NCI-H2029 treated with DMSO at 0.1 percent for 48 hours (cell line): ENCODE measurements at regions not wholly inside any gene's neighbourhood (a gene's known extent, or its start where the extent isn't known, plus 50 kb on each side); places are given as distances from the start of the nearest gene placed in this dataset.

Experiments
- DNase-seq: peaks from one replicate; lab custom pipeline; 2025; lab: John Stamatoyannopoulos, UW

DNA sequence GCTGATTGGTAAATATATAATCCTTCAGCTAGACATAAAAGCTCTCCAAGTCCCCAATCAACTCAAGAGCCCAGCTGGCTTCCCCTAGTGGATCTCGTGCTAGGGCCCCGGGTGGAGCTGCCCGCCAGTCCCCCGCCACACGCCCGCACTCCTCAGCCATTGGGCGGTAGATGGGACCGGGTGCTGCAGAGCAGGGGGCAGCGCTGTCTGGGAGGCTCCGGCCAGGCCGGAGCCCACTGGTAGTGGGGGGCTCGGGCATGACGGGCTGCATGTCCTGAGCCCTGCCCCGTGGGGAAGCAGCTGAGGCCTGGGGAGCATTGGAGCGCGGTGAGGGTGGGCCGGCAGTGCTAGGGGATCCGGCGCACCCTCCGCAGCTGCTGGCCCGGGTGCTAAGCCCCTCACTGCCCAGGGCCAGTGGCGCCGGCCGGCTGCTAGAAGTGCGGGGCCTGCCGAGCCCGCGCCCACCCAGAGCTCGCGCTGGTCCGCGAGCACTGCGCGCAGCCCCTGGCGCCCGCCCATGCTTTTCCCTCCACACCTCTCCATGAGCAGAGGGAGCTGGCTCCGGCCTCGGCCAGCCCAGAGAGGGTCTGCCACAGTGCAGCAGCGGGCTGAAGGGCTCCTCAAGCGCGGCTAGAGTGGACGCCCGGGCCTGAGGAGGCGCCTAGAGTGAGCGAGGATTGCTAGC, 1680.6 kb upstream of the RAG2 start:
- no peak for DNase-seq

DNA sequence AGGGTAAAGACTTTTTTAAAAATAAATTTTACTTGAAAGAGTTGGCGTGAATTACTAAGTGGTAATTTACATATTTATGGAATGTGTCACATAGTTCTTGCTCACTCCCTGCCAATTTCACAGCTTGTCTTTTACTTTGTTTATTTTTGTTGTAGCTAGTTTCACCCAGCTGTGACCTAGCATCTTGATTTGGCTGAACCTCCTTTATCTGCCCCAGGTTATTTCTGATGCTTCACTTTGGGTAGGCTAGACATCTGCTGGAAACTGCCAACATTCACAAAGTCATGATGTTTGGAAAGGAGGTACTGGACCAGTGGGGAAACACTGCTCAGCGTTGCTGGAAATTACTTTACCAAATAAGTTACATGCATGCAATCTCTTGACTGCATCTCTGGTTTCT, 1676.0 kb upstream of the RAG2 start:
- no peak for DNase-seq

DNA sequence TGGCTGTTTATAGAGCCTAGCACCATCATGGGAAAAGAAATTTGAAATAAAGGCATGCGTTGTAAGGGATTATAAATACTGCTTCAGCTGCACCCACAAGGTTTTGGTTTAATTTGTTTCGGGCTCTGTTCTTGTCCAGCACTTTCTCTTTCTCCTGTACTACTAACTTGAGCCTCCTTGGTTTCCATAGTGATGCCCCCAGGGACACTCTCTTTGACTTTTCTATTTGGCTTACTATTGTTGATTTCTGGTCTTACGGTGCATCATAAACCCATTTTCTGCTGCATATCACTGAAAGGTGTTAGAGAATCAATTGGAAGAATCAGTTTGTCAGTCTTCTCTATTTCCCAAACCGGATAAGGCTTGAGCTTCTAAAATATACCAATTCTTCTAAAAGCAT, 1674.3 kb upstream of the RAG2 start:
- no peak for DNase-seq

GRCh38 chr11:38266691-38267090, 1668.7 kb upstream of the RAG2 start:
- no peak for DNase-seq

GRCh38 chr11:38256436-38256835, 1658.4 kb upstream of the RAG2 start:
- no peak for DNase-seq

DNA sequence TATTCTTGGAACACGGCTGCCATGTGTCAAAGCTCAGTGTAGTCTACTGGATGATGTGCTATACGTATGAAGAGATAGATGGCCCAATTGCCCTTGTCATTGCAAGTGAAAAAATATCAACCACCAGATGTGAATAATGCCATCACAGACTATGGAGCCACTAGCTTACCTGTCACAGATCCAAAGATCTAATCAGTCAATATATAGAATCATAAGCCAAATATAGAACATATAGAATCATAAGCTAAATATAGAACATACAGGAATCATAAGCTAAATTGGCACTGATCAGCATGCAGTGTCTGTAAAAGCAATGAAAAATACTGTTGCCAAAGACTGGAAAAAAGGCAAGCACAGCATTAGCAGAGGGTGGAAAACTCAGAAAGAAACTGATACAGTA, 1656.9 kb upstream of the RAG2 start:
- no peak for DNase-seq

DNA sequence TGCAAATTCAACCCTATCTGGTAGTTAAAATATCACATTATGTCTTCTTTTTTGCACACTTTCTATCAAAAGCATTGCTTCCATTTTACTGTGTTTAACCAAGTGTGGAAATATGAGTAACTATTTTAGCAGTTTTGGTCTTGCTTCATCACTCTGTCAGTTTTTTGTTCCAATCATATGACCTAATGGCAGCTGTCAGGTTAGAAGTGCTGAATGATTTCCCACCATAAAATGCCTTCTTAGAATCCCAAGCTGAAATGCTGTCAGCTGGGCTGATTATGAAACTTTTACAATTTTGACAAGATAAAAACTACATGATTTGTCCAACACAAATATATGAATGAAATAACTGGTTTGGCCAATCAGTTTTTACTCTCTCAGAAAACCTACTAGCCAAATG, 1654.6 kb upstream of the RAG2 start:
- no peak for DNase-seq

- no peak for DNase-seq
Observed at GRCh38 chr11:38246451-38246850, 1648.4 kb upstream of the RAG2 start.

- no peak for DNase-seq
Observed at GRCh38 chr11:38226684-38227083, 1628.6 kb upstream of the RAG2 start.

GRCh38 chr11:38221295-38221694, 1623.3 kb upstream of the RAG2 start:
- no peak for DNase-seq

- DNase-seq: no peak
Observed at GRCh38 chr11:38219636-38220035, 1621.6 kb upstream of the RAG2 start.

GRCh38 chr11:38208951-38209350, 1610.9 kb upstream of the RAG2 start:
- no peak for DNase-seq

DNA sequence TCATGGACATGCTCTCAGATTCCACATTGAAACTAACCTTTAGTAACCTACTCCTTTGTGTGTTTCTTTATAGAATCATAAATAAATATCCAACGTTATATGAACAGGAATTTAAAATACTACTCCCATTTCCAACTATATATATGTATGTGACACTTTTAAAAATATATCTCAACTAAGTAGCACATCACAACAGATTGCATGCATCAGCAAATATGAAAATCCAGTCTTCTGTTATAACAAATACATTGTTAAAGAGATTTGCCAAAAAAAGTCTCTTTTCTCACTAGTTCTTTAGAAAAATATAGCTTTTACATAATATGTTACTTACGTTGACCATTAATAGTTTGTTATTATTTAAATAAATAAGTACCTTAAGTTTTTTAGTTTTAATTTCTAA, 1608.6 kb upstream of the RAG2 start:
- no peak for DNase-seq

- no peak for DNase-seq
Observed at GRCh38 chr11:38191101-38191500, 1593.1 kb upstream of the RAG2 start.

DNA sequence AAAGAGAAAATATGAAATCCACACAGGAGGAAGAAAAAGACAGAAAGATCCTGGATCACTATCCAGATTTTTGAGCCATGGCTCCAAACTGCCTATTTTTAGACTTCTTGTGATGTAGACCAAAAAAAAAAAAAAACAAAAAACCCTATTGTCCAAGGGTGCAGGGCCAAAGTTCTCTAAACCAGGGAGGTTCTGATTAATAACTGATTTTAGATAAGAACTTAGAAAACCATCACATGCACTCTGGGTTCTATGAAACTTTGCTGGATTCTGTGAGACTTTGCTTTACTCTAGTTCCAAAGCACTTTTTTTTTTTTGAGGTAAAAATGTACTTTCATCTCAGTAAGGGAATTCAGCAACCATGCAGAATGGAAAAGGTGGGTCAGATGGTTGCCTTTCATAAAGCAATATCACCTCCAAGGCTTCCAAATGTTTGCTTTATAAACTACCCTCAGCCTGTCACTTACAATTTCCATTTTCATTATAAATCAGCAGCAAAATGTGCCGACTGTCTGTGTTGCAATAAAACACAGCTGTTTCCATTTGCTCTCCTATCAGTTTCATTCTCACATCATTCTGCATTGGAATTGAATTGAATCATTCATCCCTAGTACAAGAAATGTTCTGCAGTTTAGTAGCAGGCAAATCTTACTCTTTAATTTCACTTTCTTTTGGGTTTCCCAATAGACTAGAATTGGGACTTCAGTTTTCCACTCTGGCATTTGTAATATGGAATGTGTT, 1584.3 kb upstream of the RAG2 start:
- no peak for DNase-seq

- no peak for DNase-seq
Observed at GRCh38 chr11:38176686-38177322, 1578.8 kb upstream of the RAG2 start.

GRCh38 chr11:38173676-38174075, 1575.6 kb upstream of the RAG2 start:
- no peak for DNase-seq

DNA sequence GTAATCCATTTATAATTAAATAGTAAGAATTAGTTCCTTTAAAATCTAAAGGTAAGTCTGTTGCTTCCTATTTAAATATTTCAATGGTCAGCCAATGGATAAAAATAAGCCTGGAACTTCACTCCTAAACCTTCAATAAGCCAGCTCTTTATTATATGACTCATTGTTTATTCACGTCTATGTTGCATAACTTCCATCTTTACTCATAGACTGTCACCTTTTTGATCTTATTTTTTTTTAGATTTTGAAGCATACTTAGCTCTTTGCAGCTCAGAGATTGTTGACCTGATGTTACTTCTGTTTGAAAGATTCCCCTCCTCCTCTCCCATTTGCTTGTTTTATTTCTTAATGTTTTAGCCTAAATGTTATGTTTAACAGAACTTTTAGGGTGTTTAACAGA, 1571.2 kb upstream of the RAG2 start:
- DNase-seq: no peak

GRCh38 chr11:38163526-38163925, 1565.5 kb upstream of the RAG2 start:
- no peak for DNase-seq

DNA sequence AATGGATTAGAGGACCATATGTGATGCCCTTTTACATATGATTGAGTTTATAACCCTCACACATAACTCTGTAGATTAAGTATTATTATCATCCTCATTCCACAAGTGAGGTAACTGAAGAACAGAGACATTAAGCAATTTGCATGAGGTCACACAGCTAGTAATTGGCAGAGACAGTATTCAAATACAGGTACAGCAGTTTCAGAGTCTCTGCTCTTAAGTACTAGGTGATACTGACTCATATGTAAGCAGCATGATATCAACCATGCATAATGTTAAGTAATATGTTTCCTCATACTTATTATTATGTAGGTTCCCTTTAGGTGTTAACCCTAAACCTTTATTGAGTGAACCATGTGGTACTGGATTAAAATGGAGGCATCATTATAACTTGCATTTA, 1562.4 kb upstream of the RAG2 start:
- DNase-seq: no peak

DNA sequence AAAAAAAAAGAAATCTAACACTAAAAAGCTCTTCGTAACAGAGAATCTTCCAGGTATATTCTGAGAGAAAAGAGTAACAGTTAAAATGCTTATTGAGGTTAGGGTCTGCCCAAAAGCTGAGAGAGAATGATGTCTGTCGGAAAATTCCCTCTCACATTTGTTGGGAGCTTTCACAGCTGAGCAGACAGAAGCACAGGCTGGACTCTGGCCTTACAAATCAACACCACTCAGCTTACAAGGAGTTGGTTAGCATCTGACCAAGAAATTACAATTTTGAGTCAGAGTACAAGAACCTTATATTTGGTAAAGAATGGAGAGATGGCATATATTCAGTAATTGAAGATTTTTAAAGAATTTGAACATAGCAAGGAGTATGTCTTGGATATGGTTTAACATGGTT, 1561.0 kb upstream of the RAG2 start:
- DNase-seq: no peak

- DNase-seq: no peak
Observed at GRCh38 chr11:38156495-38157146, 1558.6 kb upstream of the RAG2 start.

DNA sequence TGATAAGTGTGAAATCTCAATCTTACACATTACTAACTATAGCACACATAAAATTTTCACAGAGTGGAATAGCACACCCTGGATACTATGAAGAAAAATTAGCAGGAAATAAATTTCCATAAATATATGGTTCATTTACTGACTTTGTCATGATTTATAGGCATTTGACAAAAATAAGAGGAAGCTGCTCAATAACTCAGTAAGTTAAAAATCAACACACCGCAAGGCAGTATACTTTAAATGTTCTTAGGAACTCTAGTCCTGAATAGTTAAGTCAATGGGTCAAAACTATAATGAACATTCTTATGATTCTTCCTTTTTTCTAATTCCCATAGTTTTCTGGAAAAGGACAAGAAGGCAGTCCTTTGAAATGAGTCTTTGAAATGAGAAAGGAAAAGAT, 1557.8 kb upstream of the RAG2 start:
- no peak for DNase-seq
